A204.1 (cell line): ENCODE measurements at regions not wholly inside any gene's neighbourhood (a gene's known extent, or its start where the extent isn't known, plus 50 kb on each side); places are given as distances from the start of the nearest gene placed in this dataset.
"Not testable (repeated sequence)": the region's sequence is repeated elsewhere in the genome, so short reads cannot be mapped to it uniquely, and the experiment has no call there.

Experiments used
- FAIRE-seq: peaks from 2 replicates; lab custom pipeline; 2012; peaks lifted over from hg19 to GRCh38; lab: Jason Lieb, UNC

GRCh38 chr5:156219483-156220005 lies 107.4 kb upstream of the SGCD start:
- FAIRE-seq, result no peak

- FAIRE-seq, result no peak
Observed at GRCh38 chr5:156221816-156222215, 105.1 kb upstream of the SGCD start.

DNA sequence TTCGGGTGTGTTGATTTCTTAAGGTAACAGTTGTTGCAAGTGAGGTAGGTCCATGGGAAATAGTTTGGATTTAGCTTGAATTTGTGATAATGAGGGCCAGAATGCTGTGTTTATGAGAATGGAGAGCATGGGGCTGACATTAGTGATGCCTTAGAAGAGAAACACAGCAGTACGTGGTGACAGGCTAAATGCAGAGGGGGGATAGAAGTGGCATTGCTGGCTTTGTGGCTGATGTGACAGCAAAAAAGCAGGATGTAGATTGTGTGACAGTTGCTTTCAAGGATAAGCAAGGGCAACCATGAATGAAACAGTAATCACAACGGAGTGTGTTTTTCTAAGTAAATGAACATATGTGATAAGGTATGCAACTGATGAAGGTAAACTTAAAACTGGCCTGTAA lies 103.4 kb upstream of the SGCD start:
- no peak for FAIRE-seq

- not testable (repeated sequence) for FAIRE-seq
Observed at GRCh38 chr5:156226485-156226884, 100.5 kb upstream of the SGCD start.

DNA sequence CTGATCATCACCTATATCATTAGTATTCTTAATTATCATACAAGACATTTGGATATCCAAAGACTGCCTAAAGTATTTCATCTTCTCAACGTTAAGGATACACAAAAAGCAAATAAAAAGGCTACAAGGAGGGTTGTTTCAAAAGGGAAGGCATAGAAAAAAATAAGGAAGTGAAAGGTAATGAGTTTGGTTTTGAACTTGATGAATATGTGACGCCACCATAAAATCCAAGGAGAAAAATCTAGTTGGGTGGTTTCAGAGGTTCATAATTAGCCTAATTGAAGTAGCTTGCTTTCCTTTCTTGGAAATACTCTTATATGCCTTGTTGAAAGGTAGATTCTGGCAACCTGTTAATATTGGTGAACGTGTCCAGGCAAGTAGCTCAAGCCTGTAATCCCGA lies 96.1 kb upstream of the SGCD start:
- no peak for FAIRE-seq

GRCh38 chr5:156232251-156232869 lies 94.6 kb upstream of the SGCD start:
- no peak for FAIRE-seq

DNA sequence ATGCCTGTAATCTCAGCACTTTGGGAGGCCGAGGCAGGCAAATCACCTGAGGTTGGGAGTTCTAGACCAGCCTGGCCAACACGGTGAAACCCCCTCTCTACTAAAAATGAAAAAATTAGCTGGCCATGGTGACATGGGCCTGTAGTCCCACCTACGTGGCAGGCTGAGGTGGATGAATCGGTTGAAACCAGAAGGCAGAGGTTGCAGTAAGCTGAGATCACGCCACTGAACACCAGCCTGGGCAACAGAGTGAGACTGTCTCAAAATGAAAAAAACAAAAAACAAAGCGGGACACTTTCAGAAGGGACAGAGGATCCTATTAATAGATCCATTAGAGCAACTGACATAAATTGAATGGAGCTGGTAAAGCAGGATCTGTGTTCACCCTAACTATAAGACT lies 89.6 kb upstream of the SGCD start:
- no peak for FAIRE-seq

GRCh38 chr5:156239800-156240199 lies 87.2 kb upstream of the SGCD start:
- no peak for FAIRE-seq

DNA sequence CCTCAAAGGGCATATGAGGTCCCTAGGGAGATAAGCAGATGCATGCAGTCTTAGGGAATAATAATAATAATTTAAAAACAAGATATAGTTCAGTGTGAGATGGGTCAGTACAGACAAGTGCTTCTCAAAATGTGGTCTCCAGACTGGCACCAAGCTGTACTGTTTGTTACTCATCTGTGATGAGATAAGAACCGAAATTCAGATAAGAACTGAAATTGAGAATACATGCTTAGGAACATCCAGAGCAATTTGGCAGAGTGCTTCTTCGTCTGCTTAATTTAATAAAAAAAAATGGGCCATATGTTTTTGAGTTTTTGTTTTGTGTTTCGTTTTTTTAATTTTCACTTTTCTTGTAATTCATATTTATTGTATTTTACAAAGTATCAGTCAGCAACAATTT lies 86.5 kb upstream of the SGCD start:
- FAIRE-seq, result no peak

DNA sequence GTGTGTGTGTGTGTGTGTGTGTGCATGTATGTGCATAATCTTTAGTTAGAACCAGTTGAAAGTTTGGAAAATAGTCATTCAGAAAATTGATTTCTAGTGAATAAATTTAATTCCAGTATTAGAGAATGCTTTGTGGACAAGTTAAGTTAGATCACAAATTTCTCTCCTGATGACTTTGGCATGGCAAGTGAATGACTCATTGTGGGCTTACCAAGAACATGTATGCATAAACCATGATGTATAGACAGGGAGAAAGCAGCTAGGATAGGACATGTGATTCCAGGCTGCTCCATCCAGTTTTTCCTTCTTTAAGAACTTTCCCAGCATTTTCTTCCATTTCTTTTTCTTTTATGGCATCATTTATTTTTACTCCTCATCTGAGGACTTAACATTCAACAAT lies 85.7 kb upstream of the SGCD start:
- no peak for FAIRE-seq

DNA sequence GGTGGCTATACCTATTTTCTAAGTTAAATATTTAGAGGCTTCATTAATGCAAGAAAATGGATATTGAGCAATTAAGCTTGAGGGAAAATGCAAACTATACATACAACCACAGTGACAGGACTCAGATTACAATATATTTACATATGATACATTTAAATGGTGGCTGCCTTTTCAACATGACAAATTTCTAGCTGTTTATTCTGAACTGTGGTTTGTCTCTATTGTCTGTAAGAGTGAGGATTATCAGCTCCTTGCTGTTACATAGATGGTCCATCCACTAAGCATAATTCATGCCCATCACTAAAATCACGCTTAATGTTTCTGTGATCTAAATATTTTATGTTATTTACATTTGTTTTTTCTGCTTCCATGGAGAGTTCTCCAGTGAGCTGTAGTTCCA lies 81.1 kb upstream of the SGCD start:
- no peak for FAIRE-seq

- FAIRE-seq, result no peak
Observed at GRCh38 chr5:156251076-156251475, 75.9 kb upstream of the SGCD start.

- no peak for FAIRE-seq
Observed at GRCh38 chr5:156253130-156253529, 73.8 kb upstream of the SGCD start.

GRCh38 chr5:156254196-156254595 lies 72.8 kb upstream of the SGCD start:
- no peak for FAIRE-seq

GRCh38 chr5:156256642-156257041 lies 70.3 kb upstream of the SGCD start:
- no peak for FAIRE-seq

DNA sequence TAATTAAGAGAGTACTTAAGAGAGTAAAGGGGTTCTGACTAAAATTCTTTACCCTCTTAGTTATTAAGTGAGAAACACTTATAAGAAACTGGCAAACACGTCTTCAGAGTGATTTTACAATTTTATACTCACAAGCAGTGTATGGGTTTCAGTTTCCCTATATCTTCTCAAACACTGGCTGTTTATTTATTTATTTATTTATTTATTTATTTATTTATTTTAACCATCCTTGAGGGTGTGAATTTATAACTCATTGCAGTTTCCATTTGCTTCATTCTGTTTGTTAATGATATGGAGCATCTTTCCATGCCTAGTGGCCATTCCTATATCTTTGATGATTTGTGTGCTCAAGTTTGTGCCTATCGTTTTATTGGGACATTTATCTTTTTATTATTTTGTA lies 68.0 kb upstream of the SGCD start:
- FAIRE-seq, result no peak

DNA sequence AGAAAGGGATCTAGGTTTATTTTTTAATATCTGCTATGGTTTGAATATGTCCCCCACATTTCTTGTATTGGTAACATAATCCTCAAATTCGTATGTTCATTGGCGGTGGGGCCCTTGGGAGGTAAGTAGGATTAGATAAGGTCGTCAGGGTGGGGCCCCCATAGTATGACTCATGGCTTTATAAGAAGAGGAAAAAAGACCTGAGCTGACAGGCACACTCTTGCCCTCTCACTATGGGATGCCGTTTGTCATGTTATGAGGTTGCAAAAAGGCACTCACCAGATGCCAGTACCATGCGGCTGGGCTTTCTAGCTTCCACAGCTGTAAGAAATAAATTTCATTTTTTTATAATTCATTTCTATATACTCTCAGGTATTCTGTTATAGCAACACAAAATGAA lies 67.3 kb upstream of the SGCD start:
- no peak for FAIRE-seq

DNA sequence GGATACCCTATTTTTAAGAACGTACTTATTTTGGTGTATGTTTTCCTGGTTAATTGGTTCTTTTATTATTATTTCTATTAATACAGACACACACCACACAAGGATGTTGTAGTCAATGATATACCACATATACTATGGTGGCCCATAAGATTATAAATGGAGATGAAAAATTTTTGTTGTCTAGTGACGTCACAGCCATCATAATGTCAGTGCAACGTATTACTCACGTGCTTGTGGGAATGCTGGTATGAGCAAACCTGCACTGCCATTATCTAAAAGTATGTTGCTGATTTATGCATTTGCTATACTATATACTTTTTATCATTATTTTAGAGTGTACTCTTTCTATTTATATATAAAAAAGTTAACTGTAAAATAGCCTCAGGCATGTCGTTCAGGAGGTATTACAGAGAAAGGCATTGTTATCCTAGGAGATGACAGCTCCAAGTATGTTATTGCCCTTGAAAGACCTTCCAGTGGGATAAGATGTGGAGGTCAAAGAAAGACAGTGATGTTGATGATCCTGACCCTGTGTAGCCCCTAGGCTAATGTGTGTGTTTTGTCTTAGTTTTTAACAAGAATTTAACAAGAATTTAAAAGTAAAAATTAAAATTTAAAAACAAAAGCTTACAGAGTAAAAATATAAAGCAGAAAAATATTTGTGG lies 65.6 kb upstream of the SGCD start:
- FAIRE-seq, result no peak

DNA sequence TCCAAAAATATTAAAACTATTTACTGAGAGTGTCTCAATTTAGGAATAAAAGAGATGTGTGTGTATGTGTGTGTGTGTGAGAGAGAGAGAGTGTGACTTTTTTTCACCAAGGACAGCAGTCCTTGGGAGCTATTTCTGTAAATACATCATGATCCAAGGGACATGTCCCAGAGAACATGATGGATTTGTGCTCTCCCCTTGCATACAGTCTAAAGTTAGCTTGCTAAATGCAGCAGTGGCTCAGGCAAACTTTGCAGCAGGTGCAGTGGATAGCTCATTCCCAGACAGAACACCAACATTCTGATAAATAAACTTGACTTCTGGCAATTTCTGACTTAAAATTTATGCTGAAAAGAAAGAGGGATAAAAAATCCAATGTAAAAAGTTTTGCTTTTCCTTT lies 55.4 kb upstream of the SGCD start:
- FAIRE-seq, result no peak

- no peak for FAIRE-seq
Observed at GRCh38 chr5:156272139-156272538, 54.8 kb upstream of the SGCD start.

GRCh38 chr5:156273325-156273724 lies 53.6 kb upstream of the SGCD start:
- FAIRE-seq, result no peak

- no peak for FAIRE-seq
Observed at GRCh38 chr5:156274453-156274852, 52.5 kb upstream of the SGCD start.
